SU-DHL-6 (cell line): ENCODE measurements at regions not wholly inside any gene's neighbourhood (a gene's known extent, or its start where the extent isn't known, plus 50 kb on each side); places are given as distances from the start of the nearest gene placed in this dataset.

ENCODE experiments used
- H2AFZ ChIP-seq: fragments of 200-600 bp; sonication (generic); 2 replicates; pipeline ENCODE4 v1.6.1; 2014; ENCODE audit warnings: low read depth, mild to moderate bottlenecking, moderate library complexity, mixed read lengths, antibody characterized with exemption, low read length; ENCODE audit not compliant: severe bottlenecking
- H3F3A ChIP-seq: fragments of 200-600 bp; shearing (Covaris generic); 2 replicates; pipeline ENCODE4 v1.6.0; 2016; ENCODE audit warnings: antibody characterized with exemption, mild to moderate bottlenecking; ENCODE audit not compliant: insufficient read depth
- H3K27ac ChIP-seq: fragments of 200-600 bp; sonication (generic); 2 replicates; pipeline ENCODE4 v1.5.1; 2016; ENCODE audit warnings: low read depth, mild to moderate bottlenecking, low read length, moderate library complexity, mixed read lengths
- H3K27me3 ChIP-seq: fragments of 200-600 bp; sonication (generic), shearing (Covaris generic); 2 replicates; pipeline ENCODE4 v1.6.0; 2014; ENCODE audit warnings: mild to moderate bottlenecking, low read length
- H3K36me3 ChIP-seq: fragments of 200-600 bp; sonication (generic); 2 replicates; pipeline ENCODE4 v1.6.1; 2014; ENCODE audit warnings: mild to moderate bottlenecking, low read length, mixed read lengths
- H3K4me2 ChIP-seq: fragments of 300-600, 200-600 bp; shearing (Covaris generic), sonication (generic); 2 replicates; pipeline ENCODE4 v1.6.0; 2014; ENCODE audit warnings: low read length, low read depth, mild to moderate bottlenecking; ENCODE audit not compliant: poor library complexity, severe bottlenecking
- H3K4me3 ChIP-seq: fragments of 200-600 bp; sonication (generic); 2 replicates; pipeline ENCODE4 v1.5.1; 2014; ENCODE audit warnings: antibody characterized with exemption, low read length, mild to moderate bottlenecking, mixed read lengths; ENCODE audit not compliant: insufficient read depth, poor library complexity, severe bottlenecking
- H3K79me2 ChIP-seq: fragments of 200-600 bp; sonication (generic); 2 replicates; pipeline ENCODE4 v1.6.1; 2014; ENCODE audit warnings: mild to moderate bottlenecking, low read length, moderate library complexity; ENCODE audit not compliant: insufficient read depth
- H3K9ac ChIP-seq: fragments of 200-600 bp; sonication (generic); 2 replicates; pipeline ENCODE4 v1.7.0; 2014; ENCODE audit warnings: mild to moderate bottlenecking, low read length
- H3K9me2 ChIP-seq: fragments of 200-600 bp; sonication (generic); replicated peaks from 2 replicates; pipeline ENCODE4 v1.6.1; 2014; ENCODE audit warnings: low read length; ENCODE audit not compliant: insufficient read depth
- H3K9me3 ChIP-seq: fragments of 200-600 bp; sonication (generic); 2 replicates; pipeline ENCODE4 v1.6.1; 2014; ENCODE audit warnings: low read length, mixed read lengths; ENCODE audit not compliant: insufficient read depth
- H4K20me1 ChIP-seq: fragments of 200-600 bp; sonication (generic); 2 replicates; pipeline ENCODE4 v1.6.1; 2014; ENCODE audit warnings: low read depth, mild to moderate bottlenecking, antibody characterized with exemption, low read length, moderate library complexity, mixed read lengths
- EZH2phosphoT487 ChIP-seq: fragments of 200-600 bp; sonication (generic), shearing (Covaris generic); conservative IDR thresholded peaks from 2 replicates; pipeline ENCODE4 v1.6.1; 2018; ENCODE audit warnings: mild to moderate bottlenecking, antibody characterized with exemption, low read length, moderate library complexity, mixed read lengths
- TF ChIP-seq, protein P1 (sequence below): fragments of 200-600 bp; sonication (generic); IDR thresholded peaks from one replicate; pipeline ENCODE4 v1.5.1; 2017; ENCODE audit warnings: antibody characterized with exemption, mild to moderate bottlenecking, low read length, moderate library complexity; ENCODE audit not compliant: insufficient read depth, poor library complexity, severe bottlenecking

DNA sequence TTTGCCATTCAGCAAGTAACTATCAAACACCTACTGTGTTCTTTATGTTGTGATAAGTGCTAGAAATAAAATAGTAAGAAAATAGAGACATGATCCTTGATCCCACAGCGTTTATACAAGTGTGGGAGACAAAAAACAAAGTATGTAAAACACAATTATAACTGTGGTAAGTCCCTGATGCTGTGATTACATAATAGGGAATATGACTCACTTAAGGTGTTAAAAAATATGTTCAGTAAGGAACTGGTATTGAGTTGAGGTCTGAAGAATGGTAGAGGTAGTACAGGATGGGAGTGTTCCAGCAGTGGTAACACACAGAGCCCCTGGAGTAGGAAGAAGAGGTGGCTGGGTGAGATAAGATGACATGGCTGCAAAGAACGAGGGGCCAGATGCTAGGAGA, 132.1 kb upstream of the TMC3 start:
- H3K9me3 ChIP-seq: no peaks in the 10 kb centered on the region
- no peak for TF ChIP-seq EZH2phosphoT487
- TF ChIP-seq, protein P1, sequence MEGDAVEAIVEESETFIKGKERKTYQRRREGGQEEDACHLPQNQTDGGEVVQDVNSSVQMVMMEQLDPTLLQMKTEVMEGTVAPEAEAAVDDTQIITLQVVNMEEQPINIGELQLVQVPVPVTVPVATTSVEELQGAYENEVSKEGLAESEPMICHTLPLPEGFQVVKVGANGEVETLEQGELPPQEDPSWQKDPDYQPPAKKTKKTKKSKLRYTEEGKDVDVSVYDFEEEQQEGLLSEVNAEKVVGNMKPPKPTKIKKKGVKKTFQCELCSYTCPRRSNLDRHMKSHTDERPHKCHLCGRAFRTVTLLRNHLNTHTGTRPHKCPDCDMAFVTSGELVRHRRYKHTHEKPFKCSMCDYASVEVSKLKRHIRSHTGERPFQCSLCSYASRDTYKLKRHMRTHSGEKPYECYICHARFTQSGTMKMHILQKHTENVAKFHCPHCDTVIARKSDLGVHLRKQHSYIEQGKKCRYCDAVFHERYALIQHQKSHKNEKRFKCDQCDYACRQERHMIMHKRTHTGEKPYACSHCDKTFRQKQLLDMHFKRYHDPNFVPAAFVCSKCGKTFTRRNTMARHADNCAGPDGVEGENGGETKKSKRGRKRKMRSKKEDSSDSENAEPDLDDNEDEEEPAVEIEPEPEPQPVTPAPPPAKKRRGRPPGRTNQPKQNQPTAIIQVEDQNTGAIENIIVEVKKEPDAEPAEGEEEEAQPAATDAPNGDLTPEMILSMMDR: no peak
- no peaks in the 10 kb centered on the region for H3K36me3 ChIP-seq
- H3K4me3 ChIP-seq: no peak overlapping the region
- H3K79me2 ChIP-seq: no peaks in the 10 kb centered on the region
- no peaks in the 10 kb centered on the region for H3F3A ChIP-seq
- H3K27ac ChIP-seq: no peak overlapping the region
- no peaks in the 10 kb centered on the region for H4K20me1 ChIP-seq
- no peaks in the 10 kb centered on the region for H3K9me2 ChIP-seq
- H3K27me3 ChIP-seq: no peaks in the 10 kb centered on the region
- no peak overlapping the region for H3K4me2 ChIP-seq
- H2AFZ ChIP-seq: no peak overlapping the region
- H3K9ac ChIP-seq: no peak overlapping the region

DNA sequence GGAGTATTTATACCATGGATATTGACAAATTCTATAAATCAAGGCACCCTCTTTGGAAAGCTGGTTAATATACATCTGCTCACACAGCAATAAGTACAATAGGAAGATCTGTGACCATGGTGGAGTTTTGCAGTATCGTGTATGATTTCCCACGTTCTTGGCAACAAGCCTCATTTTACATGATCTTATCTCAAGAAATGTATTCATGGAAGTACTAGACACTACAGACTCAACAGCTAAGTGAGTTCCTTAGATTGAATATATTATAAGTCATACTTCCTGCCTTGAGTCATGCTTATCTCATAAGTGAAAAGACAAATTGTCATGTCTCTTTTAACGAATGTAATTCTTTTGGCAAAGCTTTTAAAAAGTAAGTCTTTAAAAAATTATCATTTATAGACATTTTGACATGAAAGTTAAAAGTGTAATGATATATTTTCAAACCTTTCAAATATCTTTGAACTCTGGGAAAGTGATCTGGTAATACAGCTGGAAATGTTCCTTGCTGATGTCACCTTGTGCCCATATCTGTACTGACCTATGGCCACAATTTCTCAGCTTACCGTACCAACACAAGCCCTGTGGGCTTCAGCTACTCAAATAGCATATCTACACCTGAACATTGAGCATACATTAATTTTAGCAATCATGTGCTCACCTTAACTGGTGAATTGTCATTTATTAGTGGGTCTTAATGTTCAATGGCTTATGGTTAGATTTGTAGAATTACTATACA, 130.3 kb upstream of the TMC3 start:
- Histone ChIP-seq H4K20me1 (no peaks in the 10 kb centered on the region), H3K4me3 (no peak overlapping the region), H3K79me2 (no peaks in the 10 kb centered on the region), H2AFZ (no peak overlapping the region), H3K9ac (no peak overlapping the region), H3F3A (no peaks in the 10 kb centered on the region), H3K36me3 (no peaks in the 10 kb centered on the region), H3K27ac (no peak overlapping the region), H3K9me3 (no peaks in the 10 kb centered on the region), H3K27me3 (no peaks in the 10 kb centered on the region), H3K4me2 (no peak overlapping the region), H3K9me2 (no peaks in the 10 kb centered on the region)
- TF ChIP-seq EZH2phosphoT487: no peak
- TF ChIP-seq, protein P1: no peak

DNA sequence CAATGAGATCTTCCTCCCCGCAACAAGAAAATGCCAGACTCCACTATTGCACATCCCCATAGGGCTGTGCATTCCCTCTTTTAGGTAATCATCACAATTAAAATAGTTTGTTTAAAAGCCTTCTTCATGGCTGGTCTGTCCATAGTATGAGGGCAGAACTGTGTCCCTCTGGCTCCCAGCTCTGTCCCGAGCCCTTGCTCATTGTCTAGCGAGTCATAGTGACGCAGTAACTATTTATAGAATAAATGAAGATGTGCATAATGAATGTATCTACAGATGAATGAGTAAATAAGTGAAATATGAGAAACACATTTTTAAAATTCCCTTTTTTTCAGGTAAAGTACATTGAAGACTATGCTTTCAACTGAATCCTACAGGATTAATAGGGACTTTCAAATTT, 128.4 kb upstream of the TMC3 start:
- Histone ChIP-seq H2AFZ (no peak overlapping the region), H4K20me1 (no peaks in the 10 kb centered on the region), H3K27ac (no peak overlapping the region), H3K4me3 (no peak overlapping the region), H3K27me3 (no peaks in the 10 kb centered on the region), H3K9me2 (no peaks in the 10 kb centered on the region), H3K4me2 (no peak overlapping the region), H3F3A (no peaks in the 10 kb centered on the region), H3K9me3 (no peaks in the 10 kb centered on the region), H3K36me3 (no peaks in the 10 kb centered on the region), H3K79me2 (no peaks in the 10 kb centered on the region), H3K9ac (no peak overlapping the region)
- no peak for TF ChIP-seq EZH2phosphoT487
- TF ChIP-seq, protein P1: no peak
